HuH-7 (cell line): ENCODE measurements at regions not wholly inside any gene's neighbourhood (a gene's known extent, or its start where the extent isn't known, plus 50 kb on each side); places are given as distances from the start of the nearest gene placed in this dataset.

Source experiments
- DNase-seq: peaks from one replicate; pipeline ENCODE4 v3.0.0; 2011; ENCODE audit warnings: low spot score

DNA sequence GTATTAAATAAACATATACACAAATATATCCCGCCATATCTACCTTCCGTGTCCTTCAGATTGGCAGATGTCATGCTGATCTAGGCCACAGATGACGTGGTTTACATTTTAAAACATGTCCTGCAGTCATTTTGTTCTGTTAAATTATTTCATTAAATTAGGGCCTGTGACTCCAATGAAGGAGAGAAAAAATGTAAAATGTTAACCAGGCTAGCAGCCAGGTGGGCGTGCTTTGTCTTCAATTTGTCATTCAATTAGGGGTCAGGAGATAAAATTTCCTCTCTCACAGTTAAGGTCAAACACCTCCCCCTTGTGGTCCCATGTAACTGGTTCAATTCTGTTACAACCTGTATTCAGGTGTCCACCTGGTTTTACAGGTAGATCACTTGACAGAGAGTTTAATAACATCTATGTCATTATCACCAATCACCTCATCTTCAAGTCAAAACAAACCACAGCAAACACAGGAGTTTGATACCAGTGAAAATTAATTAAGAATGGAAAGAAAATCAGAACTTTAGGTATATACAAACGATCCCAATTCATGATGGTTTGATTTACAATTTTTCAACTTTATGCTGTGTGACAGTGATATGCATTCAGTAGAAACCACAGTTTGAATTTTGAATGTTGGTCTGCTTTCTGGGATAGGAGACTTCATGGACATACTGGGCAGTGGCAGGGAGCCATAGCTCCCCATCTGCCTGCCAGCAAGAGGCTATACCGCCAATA lies 339.4 kb downstream of the CMPK2 start:
- peak; percentile 3 for DNase-seq

GRCh38 chr2:6531304-6531703 lies 334.4 kb downstream of the CMPK2 start:
- DNase-seq, result no peak

DNA sequence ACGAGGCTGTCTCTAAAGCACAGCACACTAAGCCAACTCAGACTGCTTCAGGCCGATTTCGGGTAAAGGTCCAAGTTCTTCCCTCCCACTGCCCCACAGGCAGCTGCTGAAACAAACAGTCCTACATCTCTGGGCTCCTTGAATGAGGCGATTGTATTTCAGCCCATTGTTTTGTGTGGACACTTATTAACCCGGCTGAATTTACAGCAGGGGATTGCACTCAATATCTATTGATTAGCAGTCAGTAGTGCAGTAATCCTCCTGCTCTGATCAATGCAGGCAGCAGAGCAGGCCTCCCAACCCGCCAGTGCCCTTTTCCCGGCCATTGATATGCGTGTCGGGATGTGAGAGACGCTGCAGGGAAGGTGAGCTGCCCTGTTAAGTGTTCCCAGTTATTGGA lies 330.1 kb downstream of the CMPK2 start:
- DNase-seq, result peak; percentile 12

DNA sequence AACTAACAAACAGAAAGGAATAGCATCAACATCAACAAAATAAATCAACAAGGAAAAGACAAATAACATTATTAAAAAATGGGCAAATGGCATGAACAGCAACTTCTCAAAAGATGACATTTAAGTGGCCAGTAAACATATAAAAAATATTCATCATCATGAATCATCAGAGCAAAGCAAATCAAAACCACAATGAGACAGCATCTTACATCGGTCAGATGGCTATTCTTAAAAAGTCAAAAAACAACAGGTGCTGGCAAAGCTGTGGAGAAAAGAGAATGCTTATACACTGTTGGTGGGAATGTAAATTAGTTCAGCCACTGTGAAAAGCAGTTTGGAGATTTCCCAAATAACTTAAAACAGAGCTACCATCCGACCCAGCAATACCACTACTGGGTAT lies 327.1 kb downstream of the CMPK2 start:
- no peak for DNase-seq

DNA sequence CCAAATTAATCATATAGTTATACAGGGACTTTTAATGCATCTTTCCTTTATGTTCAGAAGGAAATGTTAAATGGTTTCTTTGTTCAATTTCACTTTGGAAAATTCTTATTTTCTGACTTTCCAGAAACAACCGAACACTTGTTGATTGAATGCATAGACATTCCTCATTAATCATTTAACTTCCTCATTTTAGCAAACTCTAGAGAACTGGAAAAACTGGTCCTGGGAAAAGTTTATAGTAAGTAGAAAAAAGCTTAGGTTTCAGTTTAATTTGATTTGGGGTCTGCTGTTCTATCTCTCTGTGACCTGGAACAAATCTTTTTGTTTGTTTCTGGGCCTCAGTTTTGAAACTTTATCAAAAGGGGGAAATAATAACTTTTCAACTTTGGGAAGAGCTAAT lies 320.4 kb downstream of the CMPK2 start:
- DNase-seq, result no peak

- DNase-seq, result no peak
Measured at GRCh38 chr2:6545795-6546194, 319.9 kb downstream of the CMPK2 start.

GRCh38 chr2:6554466-6554865 lies 311.2 kb downstream of the CMPK2 start:
- no peak for DNase-seq

GRCh38 chr2:6556755-6557154 lies 309.0 kb downstream of the CMPK2 start:
- no peak for DNase-seq

DNA sequence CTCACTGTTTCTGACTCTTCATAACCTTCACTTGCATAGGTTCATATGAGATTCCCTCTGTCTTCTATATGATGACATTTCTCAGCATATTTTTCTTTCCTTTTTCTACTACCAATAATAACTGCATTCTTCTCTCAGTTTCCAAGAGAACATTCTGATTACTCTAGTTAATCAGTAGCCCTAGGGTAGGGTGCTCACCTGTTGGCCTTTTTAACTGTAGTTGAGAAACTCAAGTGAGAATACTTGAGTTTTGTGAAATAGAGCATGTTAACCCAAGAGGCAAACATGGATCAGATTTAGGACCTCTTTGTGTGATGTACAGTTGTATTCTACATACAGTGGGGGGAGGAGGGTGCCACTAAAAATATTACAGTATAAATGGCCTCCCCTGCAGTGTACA lies 308.0 kb downstream of the CMPK2 start:
- no peak for DNase-seq

DNA sequence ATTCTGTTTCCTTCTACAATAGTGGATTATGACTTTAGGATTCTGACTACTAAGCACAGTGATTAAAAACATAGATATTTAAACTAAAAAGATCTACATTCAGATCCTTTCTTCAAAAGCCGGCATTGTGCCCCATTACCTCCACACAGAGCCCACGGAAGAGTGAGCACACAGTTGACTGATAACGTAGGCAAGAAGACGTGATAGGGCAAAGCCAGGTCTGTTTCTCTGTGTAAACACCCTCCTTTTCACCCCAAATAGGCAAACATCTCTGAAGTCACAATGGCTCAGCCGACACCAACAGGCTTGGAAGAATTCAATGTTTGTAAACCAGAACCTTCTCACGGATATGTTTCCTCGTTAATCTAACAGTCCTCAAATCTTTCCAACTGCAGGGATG lies 302.9 kb downstream of the CMPK2 start:
- DNase-seq, result no peak

- no peak for DNase-seq
Measured at GRCh38 chr2:6564326-6564725, 301.4 kb downstream of the CMPK2 start.

- DNase-seq, result no peak
Measured at GRCh38 chr2:6574121-6574520, 291.6 kb downstream of the CMPK2 start.

DNA sequence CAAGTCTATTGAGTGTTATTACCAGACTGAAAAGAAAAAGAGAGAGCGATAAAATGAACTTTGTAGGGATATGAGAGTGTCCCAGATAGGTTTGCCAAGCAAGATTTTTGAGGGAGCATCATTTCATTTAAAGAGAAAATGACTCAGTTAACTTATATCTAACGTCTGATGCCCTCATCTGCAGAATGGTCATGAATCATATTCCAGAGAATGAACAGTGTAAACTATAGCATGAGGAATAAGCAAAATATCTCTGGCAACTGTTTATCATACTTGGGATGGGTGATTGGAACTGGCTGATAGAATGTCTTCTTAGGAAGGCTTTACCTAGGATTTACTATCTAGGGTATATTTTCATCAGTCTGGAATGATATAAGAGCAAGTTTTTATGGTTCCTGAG lies 289.4 kb downstream of the CMPK2 start:
- DNase-seq, result no peak

DNA sequence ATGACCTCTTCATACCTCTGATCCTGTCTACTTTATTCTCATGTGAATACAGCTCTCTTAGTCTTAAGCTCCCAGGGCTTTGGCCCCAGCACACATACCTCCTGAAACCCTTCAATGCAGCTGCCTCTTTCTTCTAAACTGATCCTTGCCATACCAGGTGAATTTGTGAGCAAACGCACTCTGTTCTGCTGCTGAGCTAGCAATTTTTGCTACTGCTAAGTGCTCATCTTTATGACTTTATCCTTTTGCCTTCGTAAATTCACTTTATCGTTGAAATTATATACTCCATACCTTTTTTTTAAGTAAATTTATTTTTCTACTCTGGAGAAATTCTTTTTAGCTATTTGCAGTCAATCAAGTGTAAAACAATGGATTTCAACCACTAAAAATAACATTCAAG lies 287.7 kb downstream of the CMPK2 start:
- DNase-seq, result no peak

GRCh38 chr2:6578416-6578815 lies 287.3 kb downstream of the CMPK2 start:
- DNase-seq, result no peak

DNA sequence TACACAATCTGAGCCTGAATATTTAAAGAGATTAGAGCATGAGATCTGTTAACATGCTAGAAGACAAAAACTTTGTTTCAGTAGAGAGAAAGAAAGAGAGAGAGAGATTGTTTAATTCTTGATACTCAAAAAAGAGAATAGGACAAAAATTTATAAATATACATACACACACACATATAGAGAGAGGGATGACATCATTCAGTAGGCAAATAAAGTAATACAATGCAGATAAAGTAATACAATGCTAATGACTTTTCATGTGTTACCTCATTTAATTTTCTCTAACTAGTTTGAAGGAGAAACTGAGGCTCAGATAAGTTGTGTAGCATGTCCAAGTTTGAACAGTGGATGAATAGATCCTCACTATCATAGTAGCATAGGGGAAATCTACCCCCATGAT lies 286.4 kb downstream of the CMPK2 start:
- DNase-seq, result no peak

DNA sequence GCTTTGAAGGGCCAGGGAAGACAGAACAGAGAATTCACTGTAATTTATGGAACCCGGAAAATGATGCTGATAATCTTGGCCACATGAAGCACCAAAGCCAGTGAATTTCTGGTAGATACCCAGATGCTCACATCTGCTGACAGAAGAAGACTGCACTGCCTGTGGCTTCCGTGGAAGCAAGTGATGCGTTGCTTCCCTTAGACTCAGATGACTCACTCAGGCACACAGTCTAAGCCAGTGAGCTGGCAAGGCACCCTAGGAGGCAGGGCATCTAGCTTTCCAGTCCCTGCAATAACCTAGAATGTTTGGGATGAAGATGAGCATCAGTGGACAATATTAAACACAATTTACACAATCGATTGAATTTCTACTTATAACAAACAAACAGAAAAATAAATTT lies 284.7 kb downstream of the CMPK2 start:
- no peak for DNase-seq

DNA sequence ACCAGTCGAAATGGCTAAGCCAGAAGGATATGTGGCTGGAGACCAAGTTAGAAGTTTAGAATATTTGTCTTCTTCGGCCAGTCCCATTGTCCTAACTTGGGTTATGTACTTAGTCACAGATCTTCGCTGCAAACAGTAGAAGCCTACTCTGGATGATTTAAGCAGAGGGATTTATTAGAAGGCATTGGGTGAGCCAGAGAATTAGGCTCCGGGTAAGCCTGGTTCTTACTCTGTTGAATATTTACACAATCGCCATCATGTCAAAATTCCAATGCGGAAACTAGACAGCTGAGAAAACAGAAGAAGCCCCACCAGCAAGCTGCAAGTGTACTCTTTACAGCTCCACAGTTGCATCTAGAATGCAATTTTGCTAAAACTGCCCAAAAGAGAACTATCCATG lies 276.6 kb downstream of the CMPK2 start:
- DNase-seq, result no peak

DNA sequence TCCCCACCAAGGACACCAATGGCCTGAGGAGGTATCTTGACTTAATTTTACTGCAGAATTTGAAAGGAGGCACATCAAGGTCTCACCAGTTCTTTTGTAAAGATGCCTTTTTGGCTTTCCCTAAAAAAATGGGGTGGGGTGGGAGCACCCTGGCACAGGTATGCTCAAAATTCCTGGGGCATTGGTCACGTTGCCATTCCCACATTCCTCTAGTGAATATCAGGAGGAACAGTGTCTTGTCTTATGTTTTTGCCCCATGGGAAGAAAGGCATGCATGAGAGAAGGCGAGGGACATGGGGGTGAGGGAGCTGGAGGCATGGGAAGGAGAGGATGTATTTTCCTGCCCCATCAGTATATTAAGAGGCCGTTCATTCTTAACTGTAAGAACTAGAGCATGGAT lies 275.3 kb downstream of the CMPK2 start:
- DNase-seq, result no peak

DNA sequence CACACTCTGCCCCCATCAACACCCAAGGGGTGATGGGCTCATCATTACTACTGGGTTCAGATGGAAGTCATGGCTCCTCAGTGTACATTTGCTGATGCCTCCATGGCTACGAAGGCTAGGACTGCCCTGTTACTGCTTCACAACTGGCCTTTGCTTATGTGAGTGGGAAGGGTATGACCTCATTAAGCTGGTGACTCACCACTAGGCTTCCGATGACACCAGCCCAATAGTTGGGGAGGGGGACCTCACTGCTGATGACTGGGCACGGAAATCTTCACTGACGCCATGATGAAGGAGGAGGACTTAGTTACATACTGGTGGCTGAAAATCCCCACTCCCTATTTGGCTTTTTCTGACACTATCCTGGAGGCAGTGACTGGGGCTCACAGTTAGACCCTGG lies 263.2 kb downstream of the CMPK2 start:
- no peak for DNase-seq

- no peak for DNase-seq
Measured at GRCh38 chr2:6605836-6606505, 259.7 kb downstream of the CMPK2 start.

- DNase-seq, result no peak
Measured at GRCh38 chr2:6617794-6618193, 247.9 kb downstream of the CMPK2 start.

DNA sequence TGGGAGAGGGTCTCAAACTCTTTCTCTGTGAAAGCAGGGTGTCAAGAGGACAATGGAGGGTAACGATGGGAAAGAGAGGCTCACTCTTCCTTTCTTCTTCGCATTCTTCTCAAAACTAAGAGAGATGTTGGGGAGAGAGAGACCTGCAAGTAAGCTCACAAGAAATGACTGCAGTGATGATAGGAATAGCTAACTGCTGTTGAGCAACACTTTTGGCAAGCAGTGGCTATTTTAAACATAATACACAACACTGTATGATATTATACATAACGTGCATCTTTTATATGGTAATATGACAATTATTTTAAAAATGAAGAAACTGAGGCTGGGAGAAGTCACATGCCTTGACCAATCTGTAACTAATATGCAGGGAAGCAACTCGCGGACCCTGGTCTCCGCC lies 247.5 kb downstream of the CMPK2 start:
- no peak for DNase-seq

GRCh38 chr2:6623746-6624145 lies 242.0 kb downstream of the CMPK2 start:
- DNase-seq, result no peak
